Stimulated activated CD8-positive, alpha-beta memory T cell treated with anti-CD3 and anti-CD28 coated beads, Interleukin-12 subunit alpha, Interleukin-12 subunit beta, amount 100 ng/mL, for 4 hours (primary cell): ENCODE measurements at regions not wholly inside any gene's neighbourhood (a gene's known extent, or its start where the extent isn't known, plus 50 kb on each side); places are given as distances from the start of the nearest gene placed in this dataset.

Experiments used
- DNase-seq: peaks from one replicate; pipeline ENCODE4 v3.0.0-alpha.2; 2020; ENCODE audit warnings: low read depth

DNA sequence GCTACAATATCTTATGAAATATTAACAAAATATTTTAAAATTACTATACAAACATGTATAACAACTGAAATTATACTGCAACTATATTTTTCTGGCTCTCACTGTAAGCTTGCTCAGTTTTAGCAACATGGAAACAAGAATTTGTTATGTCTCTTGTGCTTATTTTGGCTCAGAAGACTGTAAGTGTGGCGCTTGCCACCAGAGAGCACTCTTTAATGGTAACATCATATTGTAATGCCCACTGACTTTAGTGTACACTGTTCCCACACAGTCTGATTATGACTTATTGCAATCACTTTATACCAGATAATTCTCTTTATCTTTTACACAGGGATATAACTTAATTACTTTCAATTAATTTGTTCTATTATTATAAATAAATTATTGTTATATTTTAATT is 1500.6 kb upstream of the TMEFF2 start:
- no peak for DNase-seq

GRCh38 chr2:193693758-193694157 is 1499.0 kb upstream of the TMEFF2 start:
- no peak for DNase-seq

- DNase-seq = no peak
Observed at GRCh38 chr2:193690572-193690971, 1495.8 kb upstream of the TMEFF2 start.

- DNase-seq = no peak
Observed at GRCh38 chr2:193687195-193687594, 1492.5 kb upstream of the TMEFF2 start.

GRCh38 chr2:193679847-193680246 is 1485.1 kb upstream of the TMEFF2 start:
- DNase-seq = no peak

DNA sequence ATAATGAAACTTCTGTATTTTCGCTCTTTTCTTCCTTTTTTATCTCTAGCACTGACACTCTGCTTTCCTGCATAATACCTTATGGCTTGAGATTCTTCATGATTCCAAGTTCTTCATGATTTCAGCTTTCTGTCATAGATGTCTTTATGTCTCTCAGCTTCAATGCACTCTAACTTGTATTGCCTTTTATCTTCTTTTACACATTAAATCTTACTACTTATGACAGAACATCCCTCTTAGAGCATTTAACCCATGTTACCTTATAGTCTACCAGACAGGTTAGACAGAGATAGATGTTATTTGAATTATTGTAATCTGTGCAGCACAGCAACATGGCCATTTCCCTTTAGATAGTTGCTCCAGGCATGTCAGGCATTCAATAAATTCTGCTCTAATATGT is 1475.7 kb upstream of the TMEFF2 start:
- DNase-seq = no peak

DNA sequence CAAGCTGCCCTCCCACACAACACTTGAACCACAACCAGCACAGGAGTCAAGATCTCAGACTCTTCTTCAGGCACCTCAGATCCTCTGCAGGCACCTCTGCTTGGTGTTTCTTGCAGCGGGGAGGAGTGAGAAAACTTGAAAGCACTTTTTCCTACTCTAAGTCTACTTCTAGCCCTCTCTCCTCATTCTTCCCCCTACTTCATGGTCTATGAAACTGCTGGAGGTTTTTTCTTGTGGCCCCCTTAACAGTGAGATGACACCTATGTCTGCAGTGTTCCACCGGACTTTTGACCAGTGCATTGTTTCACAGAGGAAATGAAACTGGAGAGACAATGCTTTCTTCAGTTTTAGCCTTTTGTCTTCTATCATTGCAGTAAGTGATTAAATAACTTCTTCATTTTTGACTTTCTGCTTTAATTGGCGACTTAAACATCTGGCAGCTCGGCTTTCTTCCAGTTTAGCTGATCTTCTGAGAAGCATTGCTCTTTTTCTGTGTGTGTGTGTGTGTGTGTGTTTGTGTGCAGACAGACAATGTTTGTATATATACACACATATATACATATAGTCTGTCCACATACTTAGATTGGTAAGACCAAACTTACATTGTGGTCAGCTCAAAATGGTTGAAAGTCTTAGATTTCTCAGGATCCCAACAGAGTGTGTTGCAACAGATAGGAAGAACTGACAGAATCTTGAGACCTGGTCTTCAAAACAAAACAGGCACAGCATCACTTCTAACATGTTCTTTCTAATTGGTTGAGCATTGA is 1474.0 kb upstream of the TMEFF2 start:
- no peak for DNase-seq

DNA sequence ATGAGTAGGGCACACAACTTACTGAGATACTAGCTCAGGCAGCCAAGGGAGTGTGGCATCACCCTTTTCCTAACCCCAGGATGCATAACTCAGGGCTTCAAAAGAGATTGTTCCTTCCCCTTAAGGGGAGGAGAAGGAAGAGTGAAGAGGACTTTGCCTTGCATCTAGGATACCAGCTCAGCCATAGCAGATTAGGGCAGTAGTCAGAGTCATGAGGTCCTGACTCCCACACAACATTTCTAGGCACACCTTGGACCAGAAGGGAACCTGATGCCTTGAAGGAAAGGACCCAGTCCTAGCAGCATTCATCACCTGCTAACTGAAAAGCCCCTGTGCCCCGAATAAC is 1433.2 kb upstream of the TMEFF2 start:
- no peak for DNase-seq

GRCh38 chr2:193627187-193627926 is 1432.6 kb upstream of the TMEFF2 start:
- DNase-seq = no peak

GRCh38 chr2:193608451-193608850 is 1413.7 kb upstream of the TMEFF2 start:
- no peak for DNase-seq

GRCh38 chr2:193590831-193591230 is 1396.1 kb upstream of the TMEFF2 start:
- no peak for DNase-seq

DNA sequence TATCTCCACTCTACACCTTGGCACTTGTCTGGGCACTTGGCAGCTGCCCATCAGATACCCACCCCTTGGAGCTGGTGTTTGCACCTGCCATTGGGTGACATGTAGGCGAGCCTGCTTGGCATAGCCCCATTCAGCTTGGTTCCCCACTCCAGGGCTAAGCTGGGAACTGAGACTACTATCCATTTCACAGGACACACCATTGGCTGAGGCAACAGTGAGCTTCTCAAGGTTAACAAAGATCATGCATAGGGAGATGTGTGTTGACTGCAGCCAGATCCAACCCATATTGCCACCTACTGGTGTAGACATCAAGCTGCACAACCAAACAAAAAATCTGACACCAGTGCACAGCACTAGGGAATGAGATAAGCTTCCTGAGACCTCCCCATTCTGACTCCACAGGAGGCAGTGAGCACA is 1389.8 kb upstream of the TMEFF2 start:
- DNase-seq = no peak

DNA sequence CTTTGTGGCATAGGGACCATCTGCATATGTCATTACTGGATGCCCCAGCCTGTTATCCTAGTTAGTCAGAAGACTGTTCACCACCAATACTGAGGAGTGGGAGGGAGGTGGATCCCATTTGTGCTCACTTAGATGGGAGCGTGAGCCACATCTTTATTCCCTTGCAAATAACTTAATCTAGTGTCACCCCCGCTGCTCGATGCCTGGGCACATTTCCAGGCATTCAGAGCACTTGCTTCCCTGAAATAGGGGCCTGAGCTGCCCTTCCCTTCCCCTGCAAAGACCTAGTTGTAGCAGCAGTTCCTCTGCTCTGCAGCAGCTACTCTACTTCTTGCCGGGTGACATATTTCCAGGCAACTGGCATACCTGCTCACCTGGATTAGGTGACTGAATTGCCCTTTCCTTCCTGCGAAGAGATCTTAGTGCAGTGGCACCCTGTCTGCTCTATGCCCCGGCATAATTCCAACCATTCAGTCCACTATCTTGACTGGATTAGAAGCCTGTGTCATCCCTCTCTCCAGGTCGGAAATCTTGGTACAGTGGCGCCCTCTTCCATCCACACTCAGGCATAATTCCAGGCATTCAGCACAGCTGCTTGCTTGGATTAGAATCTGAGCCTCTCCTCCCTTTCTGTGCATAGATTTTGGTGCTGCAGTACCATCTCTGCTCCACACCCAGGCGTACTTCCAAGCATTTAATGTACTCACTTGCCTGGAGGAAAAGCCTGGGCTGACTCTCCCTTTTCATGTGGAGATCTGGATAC is 1389.1 kb upstream of the TMEFF2 start:
- no peak for DNase-seq

DNA sequence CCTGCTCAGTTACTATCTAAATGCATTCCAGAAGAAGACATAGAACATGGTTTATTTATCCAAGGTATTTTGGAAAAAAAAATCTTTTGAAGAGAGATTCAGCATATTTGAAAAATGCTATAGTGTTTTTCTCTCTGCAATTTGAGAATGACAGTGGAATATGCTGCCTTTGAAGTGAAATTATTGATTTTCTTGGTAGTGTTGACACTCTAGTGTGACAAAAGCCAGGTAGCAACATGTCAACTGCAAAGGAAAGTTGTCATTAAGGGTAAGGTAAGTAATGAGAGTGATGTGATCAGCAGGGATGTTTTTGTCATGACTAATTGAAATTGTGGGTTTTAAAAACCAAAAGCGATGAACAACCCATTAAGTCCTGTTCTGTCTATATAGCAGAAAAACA is 1387.1 kb upstream of the TMEFF2 start:
- no peak for DNase-seq

DNA sequence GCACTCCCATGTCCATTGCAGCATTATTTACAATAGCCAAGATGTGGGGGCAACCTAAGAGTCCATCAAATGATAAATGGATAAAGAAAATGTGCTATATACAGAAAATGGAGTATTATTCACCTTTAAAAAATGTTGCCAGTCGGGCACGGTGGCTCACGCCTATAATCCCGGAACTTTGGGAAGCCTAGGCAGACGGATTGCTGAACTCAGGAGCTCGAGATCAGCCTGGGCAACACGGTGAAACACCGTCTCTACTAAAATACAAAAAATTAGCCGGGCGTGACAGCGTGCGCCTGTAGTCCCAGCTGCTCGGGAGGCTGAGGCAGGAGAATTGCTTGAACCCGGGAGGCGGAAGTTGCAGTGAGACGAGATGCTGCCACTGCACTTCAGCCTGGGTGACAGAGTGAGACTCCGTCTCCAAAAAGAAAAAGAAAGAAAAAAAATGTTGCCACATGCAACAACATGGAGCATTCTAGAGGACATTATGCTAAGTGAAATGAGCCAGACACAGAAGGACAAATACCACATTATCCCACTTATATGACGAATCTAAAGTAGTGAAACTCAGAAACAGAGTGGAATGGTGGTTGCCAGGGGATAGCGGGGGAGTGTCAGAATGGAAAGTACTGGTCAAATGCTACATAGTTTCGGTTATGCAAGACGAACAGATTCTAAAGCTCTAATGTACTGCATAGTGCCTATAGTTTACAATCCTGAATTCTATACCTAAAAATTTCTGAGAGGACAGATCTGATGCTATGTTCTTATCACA is 1385.6 kb upstream of the TMEFF2 start:
- no peak for DNase-seq

- no peak for DNase-seq
Observed at GRCh38 chr2:193566886-193567285, 1372.2 kb upstream of the TMEFF2 start.

- DNase-seq = no peak
Observed at GRCh38 chr2:193566276-193566675, 1371.5 kb upstream of the TMEFF2 start.

GRCh38 chr2:193562031-193562430 is 1367.3 kb upstream of the TMEFF2 start:
- DNase-seq = no peak

GRCh38 chr2:193561054-193561453 is 1366.3 kb upstream of the TMEFF2 start:
- DNase-seq = no peak

DNA sequence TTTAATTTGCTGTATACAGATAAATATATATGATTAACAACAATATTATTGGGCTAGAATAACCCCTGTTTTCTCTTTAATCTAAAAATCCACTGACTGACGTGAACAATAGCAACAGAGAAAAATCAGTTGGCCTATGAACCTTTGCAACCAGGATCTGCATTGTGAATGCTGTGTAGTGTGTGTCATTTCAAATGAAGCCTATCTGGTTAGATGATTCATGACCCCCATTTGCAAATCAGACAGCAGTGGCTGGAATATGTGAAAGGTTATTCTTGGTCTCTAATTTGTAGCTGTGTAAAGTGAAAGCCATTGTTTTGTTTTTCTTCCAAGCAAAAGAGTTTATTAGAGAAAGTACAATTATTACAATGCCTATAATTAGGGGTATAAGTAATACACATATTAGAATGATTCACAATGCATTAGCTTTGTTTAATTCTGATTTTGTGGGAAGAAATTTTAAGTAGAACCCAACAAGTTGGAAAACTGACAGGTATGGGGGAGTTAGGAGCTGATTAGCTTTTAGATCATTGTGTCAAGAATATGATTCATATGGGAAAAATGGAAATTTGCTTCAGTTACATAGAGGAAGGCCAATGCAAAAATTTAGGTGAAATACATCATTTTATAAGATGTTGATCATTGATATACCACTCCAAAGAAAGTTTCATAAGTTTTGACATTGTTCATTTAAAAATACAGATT is 1362.2 kb upstream of the TMEFF2 start:
- no peak for DNase-seq

DNA sequence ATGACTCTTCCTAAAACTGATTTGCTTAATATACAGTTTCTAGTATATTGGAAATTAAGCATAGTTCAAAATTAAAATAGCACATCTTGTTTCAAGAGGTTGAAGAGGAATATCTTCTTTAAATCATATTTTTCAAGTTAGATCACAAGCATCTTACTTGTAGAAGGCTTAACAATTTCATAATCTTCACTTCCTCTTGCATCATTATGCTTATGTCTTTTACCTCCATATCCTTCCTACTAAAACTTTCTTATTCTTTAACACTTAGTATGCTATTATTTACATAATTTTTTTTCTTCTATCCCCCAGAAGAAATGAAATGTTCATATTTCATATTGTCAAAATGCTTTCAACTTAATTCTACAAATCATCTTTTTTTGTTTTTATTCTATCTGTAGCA is 1354.9 kb upstream of the TMEFF2 start:
- no peak for DNase-seq

DNA sequence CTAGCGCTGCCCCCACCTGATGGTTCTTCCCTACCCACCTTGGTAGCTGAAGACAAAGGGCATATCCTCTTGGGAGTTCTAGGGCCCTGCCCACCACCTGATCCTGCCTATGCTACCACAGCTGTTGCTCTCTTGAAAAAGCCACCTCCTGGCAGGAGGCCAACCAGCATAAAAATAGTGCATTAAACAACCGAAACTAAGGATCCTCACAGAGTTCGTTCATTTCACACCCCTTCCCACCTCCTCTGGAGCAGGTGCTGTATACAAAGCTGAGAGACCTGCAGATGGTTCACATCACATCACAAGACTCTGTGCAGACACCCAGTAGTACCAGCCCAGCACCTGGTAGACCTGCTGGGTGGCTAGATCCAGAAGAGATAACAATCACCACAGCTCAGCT is 1348.0 kb upstream of the TMEFF2 start:
- DNase-seq = no peak
